GM23248 (cell line): ENCODE measurements at regions not wholly inside any gene's neighbourhood (a gene's known extent, or its start where the extent isn't known, plus 50 kb on each side); places are given as distances from the start of the nearest gene placed in this dataset.

Source experiments
- EZH2 ChIP-seq: fragments of 200-600 bp; sonication (generic); IDR thresholded peaks from 2 replicates; pipeline ENCODE4 v1.6.1; 2018; ENCODE audit warnings: antibody characterized with exemption, mild to moderate bottlenecking; ENCODE audit not compliant: insufficient read depth, poor library complexity, severe bottlenecking
- EZH2phosphoT487 ChIP-seq: fragments of 200-600 bp; sonication (generic); IDR thresholded peaks from 2 replicates; pipeline ENCODE4 v1.6.1; 2018; ENCODE audit warnings: antibody characterized with exemption, moderate library complexity, mild to moderate bottlenecking, low read depth; ENCODE audit not compliant: insufficient read depth

DNA sequence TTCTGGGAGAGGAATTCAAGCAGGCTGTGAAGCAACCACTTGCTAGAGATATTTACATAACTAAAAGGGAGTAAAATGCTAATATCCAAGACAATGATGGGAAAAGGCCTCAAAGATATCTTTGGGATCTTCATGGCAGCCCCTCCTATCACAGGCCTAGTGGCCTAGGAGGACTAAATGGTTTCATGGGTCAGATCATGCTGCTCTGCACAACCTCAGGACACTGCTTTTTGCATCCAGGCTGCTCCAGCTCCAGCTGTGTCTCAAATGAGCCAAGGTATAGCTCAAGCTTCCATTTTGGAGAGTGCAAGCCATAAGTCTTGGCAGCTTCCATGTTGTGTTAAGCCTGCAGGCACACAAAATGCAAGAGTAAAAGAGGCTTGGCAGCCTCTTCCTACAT lies 195.6 kb upstream of the SSTR1 start:
- TF ChIP-seq EZH2, result no peak
- TF ChIP-seq EZH2phosphoT487, result no peak
